ENCODE measurements at regions not wholly inside any gene's neighbourhood (a gene's known extent, or its start where the extent isn't known, plus 50 kb on each side); places are given as distances from the start of the nearest gene placed in this dataset.

GRCh38 chrX:9312922-9313867 lies 151.7 kb upstream of the TBL1X start:
- Histone ChIP-seq H3K4me2 (ENCODE audit: low read length) (no peak overlapping the region), H4K20me1 (ENCODE audit: low read length) (no peaks in the 10 kb centered on the region), H3K79me2 (ENCODE audit: low read length) (no peaks in the 10 kb centered on the region), H3K36me3 (ENCODE audit: low read depth, low read length) (no peaks in the 10 kb centered on the region), H3K27me3 (ENCODE audit: low read length) (no peaks in the 10 kb centered on the region), H3K9me3 (ENCODE audit: low read length) (no peaks in the 10 kb centered on the region), H2AFZ (ENCODE audit: low read length) (no peak overlapping the region), H3F3A (ENCODE audit: low read length, unreplicated experiment) (no peaks in the 10 kb centered on the region), H3K27ac (ENCODE audit: low read length) (no peak overlapping the region), H3K9ac (ENCODE audit: low read length) (no peak overlapping the region), H3K9me2 (replicated peaks; ENCODE audit: low read length) (no peaks in the 10 kb centered on the region), H3K4me1 (ENCODE audit: insufficient read depth, low read length) (peaks cover 7% of the 10 kb centered on the region; the same call in 1 of the 2 replicates), H3K4me3 (ENCODE audit: low read length) (no peak overlapping the region)
- intact Hi-C loops (cut with micrococcal nuclease), result no loop called here
- ChIA-PET POLR2A (ENCODE audit: unreplicated experiment) (no interaction called here), CTCF (no interaction called here)
- ATAC-seq (no peak), DNase-seq (peak; percentile 43)
- no TSS peak for BruUV-seq (replicated peaks)
- TF ChIP-seq, protein P1, sequence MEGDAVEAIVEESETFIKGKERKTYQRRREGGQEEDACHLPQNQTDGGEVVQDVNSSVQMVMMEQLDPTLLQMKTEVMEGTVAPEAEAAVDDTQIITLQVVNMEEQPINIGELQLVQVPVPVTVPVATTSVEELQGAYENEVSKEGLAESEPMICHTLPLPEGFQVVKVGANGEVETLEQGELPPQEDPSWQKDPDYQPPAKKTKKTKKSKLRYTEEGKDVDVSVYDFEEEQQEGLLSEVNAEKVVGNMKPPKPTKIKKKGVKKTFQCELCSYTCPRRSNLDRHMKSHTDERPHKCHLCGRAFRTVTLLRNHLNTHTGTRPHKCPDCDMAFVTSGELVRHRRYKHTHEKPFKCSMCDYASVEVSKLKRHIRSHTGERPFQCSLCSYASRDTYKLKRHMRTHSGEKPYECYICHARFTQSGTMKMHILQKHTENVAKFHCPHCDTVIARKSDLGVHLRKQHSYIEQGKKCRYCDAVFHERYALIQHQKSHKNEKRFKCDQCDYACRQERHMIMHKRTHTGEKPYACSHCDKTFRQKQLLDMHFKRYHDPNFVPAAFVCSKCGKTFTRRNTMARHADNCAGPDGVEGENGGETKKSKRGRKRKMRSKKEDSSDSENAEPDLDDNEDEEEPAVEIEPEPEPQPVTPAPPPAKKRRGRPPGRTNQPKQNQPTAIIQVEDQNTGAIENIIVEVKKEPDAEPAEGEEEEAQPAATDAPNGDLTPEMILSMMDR (conservative IDR thresholded peaks at IDR 0.05; ENCODE audit: low read depth, low read length), result peak; percentile 83
- TF ChIP-seq EZH2 (IDR thresholded peaks at IDR 0.05; ENCODE audit: low read length, unreplicated experiment), result no peak

GRCh38 chrX:9315086-9315485 lies 149.8 kb upstream of the TBL1X start:
- H3K27me3 ChIP-seq (ENCODE audit: low read length), result no peaks in the 10 kb centered on the region
- DNase-seq (no peak), ATAC-seq (no peak)
- no peak overlapping the region for H3K4me2 ChIP-seq (ENCODE audit: low read length)
- H3K4me1 ChIP-seq (ENCODE audit: insufficient read depth, low read length), result peaks cover 12% of the 10 kb centered on the region; the same call in 1 of the 2 replicates
- BruUV-seq (replicated peaks), result no TSS peak
- no peaks in the 10 kb centered on the region for H3K79me2 ChIP-seq (ENCODE audit: low read length)
- H4K20me1 ChIP-seq (ENCODE audit: low read length), result no peaks in the 10 kb centered on the region
- no peak overlapping the region for H3K4me3 ChIP-seq (ENCODE audit: low read length)
- H3K9me2 ChIP-seq (replicated peaks; ENCODE audit: low read length), result no peaks in the 10 kb centered on the region
- TF ChIP-seq EZH2 (IDR thresholded peaks at IDR 0.05; ENCODE audit: low read length, unreplicated experiment), result no peak
- H3F3A ChIP-seq (ENCODE audit: low read length, unreplicated experiment), result no peaks in the 10 kb centered on the region
- H3K9me3 ChIP-seq (ENCODE audit: low read length), result no peaks in the 10 kb centered on the region
- POLR2A ChIA-PET (ENCODE audit: unreplicated experiment), result no interaction called here
- no peak overlapping the region for H2AFZ ChIP-seq (ENCODE audit: low read length)
- intact Hi-C loops (cut with micrococcal nuclease), result no loop called here
- CTCF ChIA-PET, result no interaction called here
- no peaks in the 10 kb centered on the region for H3K36me3 ChIP-seq (ENCODE audit: low read depth, low read length)
- H3K27ac ChIP-seq (ENCODE audit: low read length), result no peak overlapping the region
- H3K9ac ChIP-seq (ENCODE audit: low read length), result no peak overlapping the region

- no peak for ATAC-seq
- Histone ChIP-seq H3K27me3 (ENCODE audit: low read length) (no peaks in the 10 kb centered on the region), H3F3A (ENCODE audit: low read length, unreplicated experiment) (no peaks in the 10 kb centered on the region), H3K79me2 (ENCODE audit: low read length) (no peaks in the 10 kb centered on the region), H3K9me3 (ENCODE audit: low read length) (no peaks in the 10 kb centered on the region), H3K9ac (ENCODE audit: low read length) (no peak overlapping the region), H4K20me1 (ENCODE audit: low read length) (no peaks in the 10 kb centered on the region), H3K4me1 (ENCODE audit: insufficient read depth, low read length) (peaks cover 12% of the 10 kb centered on the region), H3K4me2 (ENCODE audit: low read length) (no peak overlapping the region), H2AFZ (ENCODE audit: low read length) (no peak overlapping the region), H3K9me2 (replicated peaks; ENCODE audit: low read length) (no peaks in the 10 kb centered on the region), H3K27ac (ENCODE audit: low read length) (no peak overlapping the region), H3K4me3 (ENCODE audit: low read length) (no peak overlapping the region), H3K36me3 (ENCODE audit: low read depth, low read length) (no peaks in the 10 kb centered on the region)
- intact Hi-C loops (cut with micrococcal nuclease), result no loop called here
- no TSS peak for BruUV-seq (replicated peaks)
- TF ChIP-seq, protein P1 (conservative IDR thresholded peaks at IDR 0.05; ENCODE audit: low read depth, low read length), result no peak
- no peak for TF ChIP-seq EZH2phosphoT487 (IDR thresholded peaks at IDR 0.05; ENCODE audit: borderline replicate concordance, low read length)
- TF ChIP-seq EZH2 (IDR thresholded peaks at IDR 0.05; ENCODE audit: low read length, unreplicated experiment), result no peak
- CTCF ChIA-PET, result no interaction called here
- POLR2A ChIA-PET (ENCODE audit: unreplicated experiment), result no interaction called here
- DNase-seq, result no peak
Measured at GRCh38 chrX:9316096-9316495, 148.8 kb upstream of the TBL1X start.

Measured in PC-3 (cell line).